ENCODE measurements at regions not wholly inside any gene's neighbourhood (a gene's known extent, or its start where the extent isn't known, plus 50 kb on each side); places are given as distances from the start of the nearest gene placed in this dataset.
"Not testable (repeated sequence)": the region's sequence is repeated elsewhere in the genome, so short reads cannot be mapped to it uniquely, and the experiment has no call there.

- no peak for DNase-seq (ENCODE audit: low read depth)
These were observed 1342.2 kb downstream of the PLA2G4A start for GRCh38 chr1:188170935-188171334.

- not testable (repeated sequence) for DNase-seq (ENCODE audit: low read depth)
These were observed 1353.3 kb downstream of the PLA2G4A start for GRCh38 chr1:188182063-188182462.

GRCh38 chr1:188188317-188188716 lies 1359.6 kb downstream of the PLA2G4A start:
- no peak for DNase-seq (ENCODE audit: low read depth)

- DNase-seq (ENCODE audit: low read depth) = no peak
These were observed 1366.2 kb downstream of the PLA2G4A start for GRCh38 chr1:188194916-188195315.

GRCh38 chr1:188218289-188218688 lies 1389.5 kb downstream of the PLA2G4A start:
- no peak for DNase-seq (ENCODE audit: low read depth)

GRCh38 chr1:188220051-188220450 lies 1391.3 kb downstream of the PLA2G4A start:
- no peak for DNase-seq (ENCODE audit: low read depth)

- no peak for DNase-seq (ENCODE audit: low read depth)
These were observed 1395.5 kb downstream of the PLA2G4A start for GRCh38 chr1:188224263-188224662.

- no peak for DNase-seq (ENCODE audit: low read depth)
These were observed 1397.2 kb downstream of the PLA2G4A start for GRCh38 chr1:188225975-188226374.

GRCh38 chr1:188228623-188229022 lies 1399.9 kb downstream of the PLA2G4A start:
- no peak for DNase-seq (ENCODE audit: low read depth)

- DNase-seq (ENCODE audit: low read depth) = peak; percentile 0
These were observed 1409.0 kb downstream of the PLA2G4A start for GRCh38 chr1:188237573-188238348.

- DNase-seq (ENCODE audit: low read depth) = no peak
These were observed 1412.1 kb downstream of the PLA2G4A start for GRCh38 chr1:188240772-188241406.

GRCh38 chr1:188241629-188242028 lies 1412.9 kb downstream of the PLA2G4A start:
- DNase-seq (ENCODE audit: low read depth) = no peak

GRCh38 chr1:188243456-188243855 lies 1414.7 kb downstream of the PLA2G4A start:
- no peak for DNase-seq (ENCODE audit: low read depth)

- no peak for DNase-seq (ENCODE audit: low read depth)
These were observed 1415.9 kb downstream of the PLA2G4A start for GRCh38 chr1:188244681-188245080.

- no peak for DNase-seq (ENCODE audit: low read depth)
These were observed 1418.5 kb downstream of the PLA2G4A start for GRCh38 chr1:188247255-188247654.

GRCh38 chr1:188249811-188250210 lies 1421.1 kb downstream of the PLA2G4A start:
- no peak for DNase-seq (ENCODE audit: low read depth)

- DNase-seq (ENCODE audit: low read depth) = no peak
These were observed 1422.3 kb downstream of the PLA2G4A start for GRCh38 chr1:188251036-188251435.

- no peak for DNase-seq (ENCODE audit: low read depth)
These were observed 1433.1 kb downstream of the PLA2G4A start for GRCh38 chr1:188261849-188262248.

GRCh38 chr1:188269956-188270355 lies 1441.2 kb downstream of the PLA2G4A start:
- no peak for DNase-seq (ENCODE audit: low read depth)

GRCh38 chr1:188270497-188270896 lies 1441.7 kb downstream of the PLA2G4A start:
- no peak for DNase-seq (ENCODE audit: low read depth)

- no peak for DNase-seq (ENCODE audit: low read depth)
These were observed 1449.0 kb downstream of the PLA2G4A start for GRCh38 chr1:188277771-188278170.

GRCh38 chr1:188281921-188282320 lies 1453.2 kb downstream of the PLA2G4A start:
- DNase-seq (ENCODE audit: low read depth) = no peak

- no peak for DNase-seq (ENCODE audit: low read depth)
These were observed 1466.4 kb downstream of the PLA2G4A start for GRCh38 chr1:188295157-188295556.

- DNase-seq (ENCODE audit: low read depth) = no peak
These were observed 1474.0 kb downstream of the PLA2G4A start for GRCh38 chr1:188302746-188303145.
